Activated naive CD4-positive, alpha-beta T cell treated with anti-CD3 and anti-CD28 coated beads, Interleukin-2, amount 50 U/mL, for 24 hours (primary cell): ENCODE measurements at regions not wholly inside any gene's neighbourhood (a gene's known extent, or its start where the extent isn't known, plus 50 kb on each side); places are given as distances from the start of the nearest gene placed in this dataset.

ENCODE experiments used
- H3K27ac Mint-ChIP-seq: one replicate; pipeline ENCODE4 v1.8.0; 2021; ENCODE audit warnings: mild to moderate bottlenecking, mixed read lengths
- H3K27me3 Mint-ChIP-seq: one replicate; pipeline ENCODE4 v1.8.0; 2021; ENCODE audit warnings: mixed read lengths
- H3K36me3 Mint-ChIP-seq: one replicate; pipeline ENCODE4 v1.8.0; 2021; ENCODE audit warnings: mixed read lengths
- H3K4me1 Mint-ChIP-seq: one replicate; pipeline ENCODE4 v1.8.0; 2021; ENCODE audit warnings: mixed read lengths
- H3K4me3 Mint-ChIP-seq: one replicate; pipeline ENCODE4 v1.8.0; 2021; ENCODE audit warnings: mild to moderate bottlenecking, mixed read lengths
- H3K9me3 Mint-ChIP-seq: one replicate; pipeline ENCODE4 v1.8.0; 2021; ENCODE audit warnings: mixed read lengths

DNA sequence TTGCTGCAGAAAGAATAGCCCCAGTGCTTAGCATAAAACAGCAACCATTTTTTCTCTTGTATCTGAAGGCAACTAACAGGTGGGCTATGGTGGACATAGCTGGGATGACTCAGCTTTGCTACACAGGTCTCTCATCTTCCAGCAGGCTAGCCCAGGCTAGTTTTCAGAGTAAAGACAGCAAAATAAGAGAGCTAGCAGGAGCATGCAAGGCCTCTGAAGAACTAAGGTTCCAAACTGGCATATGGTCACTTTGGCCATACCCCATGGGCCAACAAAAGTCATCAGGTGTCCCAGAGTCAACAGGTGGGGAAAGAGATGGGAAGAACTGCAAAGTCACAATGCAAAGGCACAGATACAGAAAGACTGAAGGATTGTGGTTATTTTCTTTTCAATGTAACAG is 571.6 kb upstream of the MGMT start:
- Mint-ChIP-seq H3K9me3 (no peaks in the 10 kb centered on the region), H3K36me3 (no peaks in the 10 kb centered on the region), H3K4me3 (no peak overlapping the region), H3K4me1 (no peaks in the 10 kb centered on the region), H3K27ac (no peak overlapping the region), H3K27me3 (no peaks in the 10 kb centered on the region)

DNA sequence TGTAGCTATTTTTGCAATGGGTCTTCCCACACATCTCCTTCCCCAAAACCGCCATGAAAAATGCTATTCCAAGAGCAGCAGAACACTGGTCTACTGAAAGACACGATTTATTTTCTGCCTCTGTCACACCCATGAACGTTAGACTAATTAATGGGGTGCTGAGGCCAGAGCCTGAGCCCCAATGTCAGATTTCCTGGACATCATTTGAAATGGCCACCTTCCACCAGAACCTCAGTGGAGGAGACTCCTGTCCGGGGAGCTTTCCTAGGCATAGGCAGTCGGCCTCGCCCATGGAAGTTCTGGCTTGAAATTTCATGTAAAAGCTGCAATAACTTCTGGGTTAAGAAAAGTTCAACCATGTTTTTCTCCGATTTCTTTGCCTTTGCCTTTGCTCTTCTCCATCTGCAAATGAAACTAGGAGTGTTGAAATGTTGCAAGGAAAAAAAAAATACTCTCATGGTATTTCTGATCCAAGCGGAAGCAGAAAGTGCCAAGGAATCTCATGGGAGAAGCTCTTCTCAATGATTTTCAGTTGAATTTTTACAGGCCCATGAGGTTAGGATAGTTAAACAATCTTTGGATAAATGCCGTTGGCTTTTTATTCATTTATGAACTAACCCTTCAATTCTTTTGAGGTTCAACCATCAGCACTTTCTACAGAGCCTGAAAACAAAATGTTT is 570.8 kb upstream of the MGMT start:
- H3K4me1 Mint-ChIP-seq, result no peaks in the 10 kb centered on the region
- H3K9me3 Mint-ChIP-seq, result no peaks in the 10 kb centered on the region

DNA sequence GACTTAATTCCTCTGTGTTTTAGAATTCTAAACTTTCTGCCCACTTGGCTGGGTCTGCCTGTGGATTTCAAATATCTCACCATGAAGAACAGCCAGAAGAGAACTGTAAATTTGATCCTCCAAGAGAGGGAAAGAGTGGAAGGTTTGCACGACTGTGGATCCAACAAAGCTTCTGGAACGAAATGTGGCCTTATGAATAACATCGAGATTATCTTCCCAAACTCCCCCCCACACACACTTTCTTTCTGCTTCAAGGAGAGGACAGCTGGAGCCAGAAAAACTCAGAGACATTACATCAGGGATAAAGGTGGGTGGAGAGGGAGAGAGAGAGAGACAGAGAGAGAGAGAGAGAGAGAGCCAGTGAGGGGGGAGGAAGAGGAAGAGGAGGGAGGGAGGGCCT is 570.1 kb upstream of the MGMT start:
- no peaks in the 10 kb centered on the region for H3K27me3 Mint-ChIP-seq
- no peaks in the 10 kb centered on the region for H3K9me3 Mint-ChIP-seq
- H3K27ac Mint-ChIP-seq, result no peak overlapping the region
- H3K4me3 Mint-ChIP-seq, result no peak overlapping the region
- H3K4me1 Mint-ChIP-seq, result no peaks in the 10 kb centered on the region
- no peaks in the 10 kb centered on the region for H3K36me3 Mint-ChIP-seq

More for the DNA sequence above, 570.8 kb upstream of the MGMT start:
- Mint-ChIP-seq H3K36me3 (no peaks in the 10 kb centered on the region), H3K27ac (no peak overlapping the region), H3K4me3 (no peak overlapping the region), H3K27me3 (no peaks in the 10 kb centered on the region)

DNA sequence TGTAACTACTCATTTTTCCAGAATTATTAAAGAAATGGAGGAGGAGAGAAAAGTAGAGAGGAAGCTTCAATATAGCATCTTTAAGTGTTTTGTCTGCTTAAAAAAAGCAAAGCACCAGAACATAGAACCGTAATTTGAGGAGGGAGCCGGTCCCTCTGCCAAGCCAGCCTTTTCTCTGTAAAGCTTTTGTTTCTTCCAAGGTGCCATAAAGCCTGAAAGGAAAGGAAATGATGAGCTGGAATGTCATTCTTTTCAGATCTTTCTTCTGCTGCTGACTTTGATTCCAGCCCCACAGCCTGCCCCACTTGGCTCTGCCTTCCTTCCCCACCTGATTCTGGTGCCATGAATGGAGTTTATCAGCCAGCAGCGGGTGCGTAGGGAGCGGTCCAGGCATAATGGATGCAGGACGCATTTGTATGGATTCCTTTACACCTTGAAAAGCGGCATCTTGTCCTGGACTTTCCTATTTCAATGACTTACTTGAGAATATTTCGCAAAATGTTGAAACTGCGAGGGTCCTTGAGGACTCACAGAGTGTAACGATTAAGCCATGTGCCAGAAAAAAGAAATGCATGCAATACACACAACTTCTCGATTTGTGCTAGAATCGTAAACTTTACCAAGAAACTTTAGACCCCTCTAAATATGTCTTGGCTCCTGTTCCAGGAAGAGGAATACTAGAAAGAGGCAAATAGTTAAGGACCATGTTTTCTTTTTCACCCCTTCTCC is 569.5 kb upstream of the MGMT start:
- no peaks in the 10 kb centered on the region for H3K4me1 Mint-ChIP-seq
- H3K27ac Mint-ChIP-seq, result no peak overlapping the region
- no peak overlapping the region for H3K4me3 Mint-ChIP-seq
- no peaks in the 10 kb centered on the region for H3K9me3 Mint-ChIP-seq
- no peaks in the 10 kb centered on the region for H3K36me3 Mint-ChIP-seq
- no peaks in the 10 kb centered on the region for H3K27me3 Mint-ChIP-seq

DNA sequence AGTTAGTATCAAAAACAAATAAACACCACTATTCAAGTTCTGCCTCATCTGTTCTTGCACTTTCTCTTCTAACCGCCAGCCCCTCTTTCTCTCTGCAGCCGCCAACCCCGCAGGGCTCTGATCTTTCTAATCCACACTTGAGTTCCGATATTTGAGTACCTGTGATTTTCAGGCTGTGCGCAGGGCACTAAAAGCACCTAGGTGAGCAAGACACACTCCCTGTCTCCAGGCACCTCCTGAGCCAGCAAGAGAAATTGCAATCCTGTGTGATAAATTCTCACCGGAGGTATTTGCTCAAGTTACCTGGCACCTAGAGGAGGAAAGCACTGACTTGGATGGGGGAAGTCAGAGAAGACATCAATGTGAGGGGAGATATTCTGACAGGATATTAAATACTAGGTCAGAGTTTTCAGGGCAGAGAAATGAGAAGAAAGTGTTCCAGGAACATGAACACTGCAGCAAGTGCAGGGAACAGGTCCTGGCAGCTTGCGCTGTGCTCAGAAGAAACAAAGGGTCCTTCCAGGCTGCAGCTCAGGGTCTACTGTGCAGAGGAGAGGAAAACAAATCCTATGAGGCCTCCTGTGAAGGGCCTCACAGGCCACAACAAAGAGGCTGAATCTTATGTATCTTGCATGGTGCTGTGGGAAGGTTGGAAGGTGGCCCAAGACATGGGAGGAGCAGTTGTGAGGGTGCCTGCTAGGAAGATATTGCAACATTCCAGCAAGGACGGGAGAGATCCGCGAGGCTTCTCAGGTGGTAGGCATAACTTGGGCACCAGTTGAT is 568.7 kb upstream of the MGMT start:
- H3K4me1 Mint-ChIP-seq, result no peaks in the 10 kb centered on the region
- no peaks in the 10 kb centered on the region for H3K36me3 Mint-ChIP-seq
- no peaks in the 10 kb centered on the region for H3K27me3 Mint-ChIP-seq
- H3K4me3 Mint-ChIP-seq, result no peak overlapping the region
- no peak overlapping the region for H3K27ac Mint-ChIP-seq
- no peaks in the 10 kb centered on the region for H3K9me3 Mint-ChIP-seq

DNA sequence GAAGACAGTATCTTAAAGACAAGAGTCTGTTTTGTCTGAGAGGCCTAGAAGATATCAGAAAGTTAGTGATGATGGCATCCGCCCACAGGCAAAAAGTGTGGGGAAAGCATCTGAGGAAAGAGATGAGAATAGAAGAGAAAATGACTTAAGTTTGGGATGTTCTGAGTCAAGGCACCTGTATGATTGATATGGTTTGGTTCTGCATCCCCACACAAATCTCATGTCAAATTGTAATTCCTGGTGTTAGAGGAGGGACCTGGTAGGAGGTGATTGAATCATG is 568.2 kb upstream of the MGMT start:
- no peaks in the 10 kb centered on the region for H3K27me3 Mint-ChIP-seq
- H3K4me3 Mint-ChIP-seq, result no peak overlapping the region
- H3K4me1 Mint-ChIP-seq, result no peaks in the 10 kb centered on the region
- no peaks in the 10 kb centered on the region for H3K9me3 Mint-ChIP-seq
- H3K36me3 Mint-ChIP-seq, result no peaks in the 10 kb centered on the region
- no peak overlapping the region for H3K27ac Mint-ChIP-seq

DNA sequence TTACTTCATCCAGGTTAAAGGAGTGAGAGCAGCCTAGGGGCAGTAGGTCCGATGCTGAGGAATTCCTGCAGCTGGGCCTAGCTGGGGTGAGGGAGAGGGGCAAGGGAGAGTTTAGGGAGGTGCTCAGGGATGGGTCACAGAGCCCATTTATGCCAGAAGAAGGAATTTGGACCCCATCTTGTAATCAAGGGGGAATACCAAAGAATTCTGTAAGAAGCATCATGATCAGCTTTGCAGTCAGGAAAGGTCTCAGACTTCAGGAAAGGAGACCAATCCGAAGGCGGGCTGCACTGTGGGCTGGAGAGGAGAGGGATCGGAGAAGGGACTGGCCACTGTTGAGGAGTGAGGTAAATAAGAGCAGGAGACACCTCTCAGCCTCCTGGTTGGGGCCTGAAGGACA is 566.6 kb upstream of the MGMT start:
- Mint-ChIP-seq H3K4me3 (no peak overlapping the region), H3K4me1 (no peaks in the 10 kb centered on the region), H3K27ac (no peak overlapping the region), H3K9me3 (no peaks in the 10 kb centered on the region), H3K36me3 (no peaks in the 10 kb centered on the region), H3K27me3 (peaks cover under 1% of the 10 kb centered on the region)

DNA sequence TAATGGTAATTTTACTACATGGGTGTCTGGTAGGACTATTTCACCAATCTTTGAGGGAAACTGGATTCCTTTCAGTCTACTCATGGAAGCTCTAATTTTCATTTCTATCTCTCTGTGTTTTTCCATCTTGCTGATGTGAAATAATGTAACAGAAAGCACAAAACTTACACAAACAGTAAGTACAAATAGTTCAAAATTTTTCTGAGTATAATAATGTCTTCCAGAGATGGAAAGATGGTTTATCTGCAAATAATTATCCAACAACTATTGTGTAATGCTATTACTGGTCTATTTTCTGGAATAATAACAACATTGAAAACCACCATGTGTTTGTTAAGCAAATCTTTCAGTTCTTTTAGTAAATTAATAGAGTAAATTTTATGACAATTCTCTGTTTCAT is 565.8 kb upstream of the MGMT start:
- Mint-ChIP-seq H3K4me1 (no peaks in the 10 kb centered on the region), H3K27ac (no peak overlapping the region), H3K4me3 (no peak overlapping the region), H3K36me3 (no peaks in the 10 kb centered on the region), H3K9me3 (no peaks in the 10 kb centered on the region), H3K27me3 (peaks cover 2% of the 10 kb centered on the region)

DNA sequence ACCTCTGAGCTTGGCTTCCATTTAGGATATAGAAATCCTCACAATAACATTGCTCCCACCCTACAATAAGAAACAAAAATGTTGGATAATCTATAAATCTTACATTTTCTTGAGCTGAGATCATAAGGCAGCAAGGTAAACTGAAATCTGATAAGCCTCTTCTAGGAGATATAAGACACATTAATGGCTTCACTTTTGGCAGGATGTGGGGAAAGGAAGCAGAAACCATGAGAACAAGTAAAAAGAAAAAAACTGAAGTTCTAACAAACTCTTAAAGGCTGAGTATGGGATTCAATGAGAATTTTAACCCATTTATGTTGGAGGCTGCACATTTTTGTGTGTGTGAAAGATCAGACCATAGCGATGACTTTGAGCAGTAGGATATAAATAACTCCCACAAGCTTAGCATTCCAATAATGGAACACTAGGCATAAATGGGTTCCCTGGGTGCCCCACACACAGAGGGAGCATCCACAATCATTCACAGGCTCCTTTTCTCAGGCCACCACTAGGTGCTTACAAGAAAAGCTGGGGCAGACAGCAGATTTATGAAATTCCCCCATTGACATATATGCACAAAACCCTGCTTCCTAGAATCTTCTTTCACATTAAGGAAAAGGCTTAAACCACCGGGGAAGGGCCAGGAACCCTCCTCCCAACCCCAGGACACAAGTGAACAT is 564.9 kb upstream of the MGMT start:
- Mint-ChIP-seq H3K27me3 (peaks cover 2% of the 10 kb centered on the region), H3K9me3 (no peaks in the 10 kb centered on the region), H3K27ac (no peak overlapping the region), H3K4me1 (no peaks in the 10 kb centered on the region), H3K4me3 (no peak overlapping the region), H3K36me3 (no peaks in the 10 kb centered on the region)

DNA sequence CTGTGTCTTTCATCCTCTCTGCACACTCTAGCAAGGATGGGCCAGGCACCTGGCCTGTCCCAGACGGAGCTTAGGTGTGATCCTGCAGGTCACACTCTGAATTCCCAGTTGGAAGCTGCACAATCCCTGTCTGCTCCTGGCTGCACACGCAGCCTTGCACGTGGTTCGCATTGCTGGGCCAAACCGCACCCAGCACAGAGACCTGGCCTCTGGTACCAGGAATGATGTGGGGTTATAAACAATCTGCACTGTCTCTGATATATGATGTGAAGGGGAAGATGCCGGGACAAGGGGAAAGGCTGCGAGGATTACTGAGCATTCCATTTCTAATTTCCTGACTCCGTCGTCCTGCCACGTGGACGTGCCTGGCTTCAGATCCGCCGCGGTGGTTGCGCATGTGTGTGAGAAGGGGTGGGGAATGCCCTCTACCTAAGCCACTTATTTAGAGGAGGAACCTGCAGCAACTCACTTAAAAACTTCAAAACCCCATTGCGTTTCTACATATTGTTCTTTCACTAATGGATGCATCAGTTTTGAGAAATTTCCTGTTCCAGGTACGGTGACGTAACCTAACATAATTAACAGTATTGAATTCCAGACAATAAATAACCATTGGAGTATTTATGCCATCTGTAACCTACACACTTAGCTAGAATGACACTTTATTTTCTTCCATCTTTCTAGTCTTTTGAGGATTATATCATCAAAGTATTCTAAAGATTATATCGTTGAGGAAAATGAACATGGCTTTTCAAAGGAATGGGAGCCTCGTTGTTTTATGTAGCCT is 559.7 kb upstream of the MGMT start:
- Mint-ChIP-seq H3K4me1 (no peaks in the 10 kb centered on the region), H3K36me3 (no peaks in the 10 kb centered on the region), H3K27me3 (peaks cover 2% of the 10 kb centered on the region), H3K4me3 (no peak overlapping the region), H3K9me3 (no peaks in the 10 kb centered on the region), H3K27ac (no peak overlapping the region)

DNA sequence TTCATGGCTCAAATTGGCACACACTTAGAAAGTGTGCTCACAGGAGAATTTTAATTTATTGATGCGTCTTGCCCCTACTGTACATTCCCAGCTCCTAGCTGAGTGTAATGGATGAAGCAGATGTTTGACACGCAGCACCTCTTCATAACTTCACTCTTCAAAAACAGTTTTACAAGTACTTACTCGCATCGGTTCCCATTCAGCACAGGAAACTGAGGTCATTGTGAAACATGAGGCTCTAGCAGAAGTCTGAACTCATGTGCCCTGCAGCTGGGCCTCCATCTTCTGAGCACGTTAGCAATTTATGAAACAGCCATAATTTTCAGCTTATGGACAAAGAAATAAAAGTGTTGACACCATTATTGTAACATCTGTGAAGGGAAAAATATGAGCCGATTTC is 558.9 kb upstream of the MGMT start:
- Mint-ChIP-seq H3K27me3 (peaks cover 2% of the 10 kb centered on the region), H3K4me1 (no peaks in the 10 kb centered on the region), H3K27ac (no peak overlapping the region), H3K4me3 (no peak overlapping the region), H3K36me3 (no peaks in the 10 kb centered on the region), H3K9me3 (no peaks in the 10 kb centered on the region)

DNA sequence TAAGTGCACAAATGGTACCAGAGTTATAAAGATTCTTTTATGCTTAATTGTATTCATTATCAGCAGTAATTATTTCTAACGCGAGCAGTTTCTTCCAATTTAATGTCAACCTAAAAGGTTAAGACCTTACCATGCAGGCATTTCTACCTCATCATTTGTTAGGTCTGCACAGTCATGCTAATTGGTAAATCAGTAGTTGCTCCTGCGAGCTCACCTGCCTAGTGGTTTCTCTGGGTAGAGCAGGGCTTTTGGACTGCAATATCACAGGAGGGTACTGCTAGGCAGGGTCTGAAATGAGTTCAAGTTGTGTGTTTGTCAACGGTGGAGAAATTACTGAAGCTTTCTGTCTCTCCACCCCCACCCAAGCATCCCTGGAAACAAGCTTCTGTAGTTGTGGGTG is 558.5 kb upstream of the MGMT start:
- Mint-ChIP-seq H3K27me3 (peaks cover 2% of the 10 kb centered on the region), H3K9me3 (no peaks in the 10 kb centered on the region), H3K4me1 (no peaks in the 10 kb centered on the region), H3K36me3 (no peaks in the 10 kb centered on the region), H3K27ac (no peak overlapping the region), H3K4me3 (no peak overlapping the region)

DNA sequence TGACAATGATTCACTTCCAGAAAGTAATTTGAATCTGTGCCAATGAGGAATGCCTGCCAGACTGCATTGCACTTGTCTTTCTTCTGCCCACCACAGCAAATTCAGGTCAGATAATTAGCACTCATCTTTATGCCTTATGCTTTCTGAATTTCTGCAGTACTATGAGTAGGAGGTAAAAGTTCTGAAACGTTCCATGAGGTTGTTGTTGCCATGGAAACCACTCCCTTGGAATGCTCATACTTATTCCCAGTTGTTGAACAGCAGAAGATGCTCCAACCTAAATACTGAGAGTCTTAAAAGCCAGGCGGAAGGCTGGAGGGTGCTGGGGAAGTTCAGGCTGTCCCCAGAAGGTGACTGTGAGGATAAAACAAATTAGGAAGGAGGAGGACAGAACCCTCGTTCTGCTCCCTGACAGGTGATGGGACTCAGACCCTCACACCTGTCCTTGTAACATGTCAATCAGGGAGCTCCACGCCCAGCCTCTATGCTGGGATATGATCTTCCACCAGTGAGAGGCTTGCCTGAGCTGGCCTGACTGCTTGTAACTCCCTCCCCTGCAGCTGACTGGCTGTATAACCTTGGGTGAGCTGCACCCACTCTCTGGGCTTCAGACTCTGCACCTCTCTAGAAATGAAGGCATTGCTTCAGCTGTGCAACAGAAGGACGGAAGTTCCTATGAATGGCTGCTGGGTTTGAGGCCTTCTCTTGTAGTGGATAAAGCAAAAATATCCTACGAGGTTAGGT is 554.3 kb upstream of the MGMT start:
- H3K9me3 Mint-ChIP-seq, result no peaks in the 10 kb centered on the region
- H3K4me1 Mint-ChIP-seq, result peaks cover 3% of the 10 kb centered on the region
- no peaks in the 10 kb centered on the region for H3K36me3 Mint-ChIP-seq
- no peak overlapping the region for H3K27ac Mint-ChIP-seq
- no peaks in the 10 kb centered on the region for H3K27me3 Mint-ChIP-seq
- H3K4me3 Mint-ChIP-seq, result no peak overlapping the region

DNA sequence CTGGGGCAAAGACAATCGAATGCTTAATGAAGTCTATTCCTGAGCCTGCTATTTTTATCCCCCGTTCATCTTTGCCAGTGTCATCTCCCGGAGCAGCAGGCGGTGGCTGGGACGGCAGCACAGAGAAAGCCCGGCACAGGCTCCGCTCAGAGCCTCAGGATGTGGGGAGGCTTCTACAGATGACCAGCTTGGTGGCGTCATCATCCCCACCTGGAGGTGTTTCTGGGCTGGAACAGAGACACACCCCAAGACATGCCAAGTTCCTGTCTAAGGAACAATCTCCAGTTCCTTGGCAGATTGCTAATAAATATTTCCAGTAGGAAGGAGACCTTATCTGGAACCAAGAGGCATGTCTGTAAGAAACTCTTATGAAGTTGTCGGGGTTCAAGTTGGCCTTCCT is 552.4 kb upstream of the MGMT start:
- H3K4me1 Mint-ChIP-seq, result peaks cover 3% of the 10 kb centered on the region
- no peaks in the 10 kb centered on the region for H3K27me3 Mint-ChIP-seq
- no peaks in the 10 kb centered on the region for H3K9me3 Mint-ChIP-seq
- H3K36me3 Mint-ChIP-seq, result no peaks in the 10 kb centered on the region
- no peak overlapping the region for H3K27ac Mint-ChIP-seq
- H3K4me3 Mint-ChIP-seq, result no peak overlapping the region

DNA sequence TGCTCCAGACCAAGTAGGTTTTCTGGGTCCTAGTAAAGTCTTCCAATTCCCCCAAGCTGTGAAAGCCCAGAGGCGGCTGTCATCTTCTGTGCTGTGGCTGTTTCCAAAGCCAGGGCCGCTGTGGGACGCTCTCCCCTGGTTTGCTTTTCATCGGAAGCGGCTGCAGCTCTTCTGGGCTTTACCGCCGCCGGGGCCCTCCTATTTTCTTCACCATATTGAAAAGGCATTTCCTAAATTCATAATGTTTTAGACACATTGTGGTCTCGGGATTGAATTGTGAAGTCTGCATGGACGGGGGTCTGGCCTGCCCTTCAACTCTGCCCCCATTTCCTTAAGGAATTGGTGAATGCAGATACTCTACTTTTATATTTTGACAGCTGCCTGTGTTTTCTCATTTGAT is 551.4 kb upstream of the MGMT start:
- Mint-ChIP-seq H3K9me3 (no peaks in the 10 kb centered on the region), H3K27ac (no peak overlapping the region), H3K27me3 (no peaks in the 10 kb centered on the region), H3K36me3 (no peaks in the 10 kb centered on the region), H3K4me1 (peaks cover 3% of the 10 kb centered on the region), H3K4me3 (no peak overlapping the region)
